ENCODE measurements at regions not wholly inside any gene's neighbourhood (a gene's known extent, or its start where the extent isn't known, plus 50 kb on each side); places are given as distances from the start of the nearest gene placed in this dataset.

DNA sequence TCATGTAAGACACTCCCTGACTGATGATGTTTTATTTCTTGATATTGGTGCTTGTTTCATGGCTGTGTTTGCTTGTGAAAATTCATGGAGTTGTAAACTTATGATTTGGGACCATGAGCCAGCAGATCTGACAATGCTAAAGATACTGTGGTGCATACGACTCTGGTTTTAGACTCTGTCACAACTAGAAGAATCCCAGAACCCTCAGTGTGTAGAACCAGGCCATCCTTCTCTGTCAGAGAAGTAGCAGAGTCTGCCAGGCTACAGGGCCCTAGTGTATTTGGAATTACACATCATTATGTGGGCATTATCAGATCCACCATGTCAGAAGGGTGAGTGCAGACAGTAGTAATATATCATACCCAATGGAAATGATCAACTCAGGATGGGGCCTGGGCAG is 209.8 kb upstream of the POU2AF2 start:
- no peak for DNase-seq
- intact Hi-C loops (cut with DNase I; ENCODE audit: low total_unique reads) = no loop called here
- Histone ChIP-seq H3K4me1 (no peaks in the 10 kb centered on the region), H3K36me3 (no peaks in the 10 kb centered on the region), H3K9me3 (no peaks in the 10 kb centered on the region), H3K27me3 (no peaks in the 10 kb centered on the region), H3K4me3 (no peak overlapping the region), H3K27ac (no peak overlapping the region)
- no peak for TF ChIP-seq POLR2A (IDR thresholded peaks at IDR 0.05)
- TF ChIP-seq, protein P1, sequence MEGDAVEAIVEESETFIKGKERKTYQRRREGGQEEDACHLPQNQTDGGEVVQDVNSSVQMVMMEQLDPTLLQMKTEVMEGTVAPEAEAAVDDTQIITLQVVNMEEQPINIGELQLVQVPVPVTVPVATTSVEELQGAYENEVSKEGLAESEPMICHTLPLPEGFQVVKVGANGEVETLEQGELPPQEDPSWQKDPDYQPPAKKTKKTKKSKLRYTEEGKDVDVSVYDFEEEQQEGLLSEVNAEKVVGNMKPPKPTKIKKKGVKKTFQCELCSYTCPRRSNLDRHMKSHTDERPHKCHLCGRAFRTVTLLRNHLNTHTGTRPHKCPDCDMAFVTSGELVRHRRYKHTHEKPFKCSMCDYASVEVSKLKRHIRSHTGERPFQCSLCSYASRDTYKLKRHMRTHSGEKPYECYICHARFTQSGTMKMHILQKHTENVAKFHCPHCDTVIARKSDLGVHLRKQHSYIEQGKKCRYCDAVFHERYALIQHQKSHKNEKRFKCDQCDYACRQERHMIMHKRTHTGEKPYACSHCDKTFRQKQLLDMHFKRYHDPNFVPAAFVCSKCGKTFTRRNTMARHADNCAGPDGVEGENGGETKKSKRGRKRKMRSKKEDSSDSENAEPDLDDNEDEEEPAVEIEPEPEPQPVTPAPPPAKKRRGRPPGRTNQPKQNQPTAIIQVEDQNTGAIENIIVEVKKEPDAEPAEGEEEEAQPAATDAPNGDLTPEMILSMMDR (IDR thresholded peaks at IDR 0.05) = no peak

DNA sequence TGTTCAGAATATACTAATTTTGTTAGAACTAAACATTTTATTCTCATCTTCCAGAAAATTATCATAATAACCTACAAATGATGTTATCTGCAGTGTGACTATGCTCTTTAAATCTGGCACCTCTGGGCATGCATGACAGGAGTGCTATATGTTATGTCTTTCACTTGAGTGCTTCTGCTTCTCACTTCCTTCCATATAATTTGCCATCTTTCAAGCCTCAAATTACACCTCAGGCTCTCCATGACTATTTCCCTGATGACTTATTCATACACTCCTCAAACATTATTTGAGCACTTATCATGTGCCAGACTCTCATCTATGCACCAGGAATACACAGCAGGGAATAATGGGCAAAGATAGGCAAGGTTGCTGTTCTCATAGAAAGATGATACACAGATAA is 219.3 kb upstream of the POU2AF2 start:
- intact Hi-C loops (cut with DNase I; ENCODE audit: low total_unique reads) = no loop called here
- no peak overlapping the region for H3K4me3 ChIP-seq
- H3K27me3 ChIP-seq = no peaks in the 10 kb centered on the region
- no peak overlapping the region for H3K27ac ChIP-seq
- DNase-seq = no peak
- H3K4me1 ChIP-seq = no peaks in the 10 kb centered on the region
- no peaks in the 10 kb centered on the region for H3K36me3 ChIP-seq
- no peaks in the 10 kb centered on the region for H3K9me3 ChIP-seq
- TF ChIP-seq, protein P1 (IDR thresholded peaks at IDR 0.05) = no peak
- TF ChIP-seq POLR2A (IDR thresholded peaks at IDR 0.05) = no peak

DNA sequence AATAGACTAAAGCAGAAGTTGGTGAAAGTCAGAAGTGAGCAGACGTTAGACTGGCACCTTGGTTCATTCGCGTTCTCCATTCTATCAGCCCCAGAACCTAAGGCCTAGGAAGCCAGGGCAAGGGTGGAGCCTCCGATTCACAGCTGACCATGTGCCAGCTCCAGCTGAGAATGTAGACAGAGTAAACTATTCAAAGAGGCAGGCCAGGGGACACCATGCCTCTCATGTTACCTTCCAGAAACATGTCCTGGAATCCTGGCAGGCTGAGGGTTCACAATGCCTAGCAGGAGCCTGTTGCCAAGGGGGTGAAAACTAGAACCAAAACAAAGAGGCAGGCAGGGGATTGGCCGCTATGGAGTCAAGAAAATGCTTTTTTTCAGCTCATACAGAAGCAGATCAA is 224.4 kb upstream of the POU2AF2 start:
- TF ChIP-seq POLR2A (IDR thresholded peaks at IDR 0.05) = no peak
- TF ChIP-seq, protein P1 (IDR thresholded peaks at IDR 0.05) = no peak
- H3K4me1 ChIP-seq = no peaks in the 10 kb centered on the region

DNA sequence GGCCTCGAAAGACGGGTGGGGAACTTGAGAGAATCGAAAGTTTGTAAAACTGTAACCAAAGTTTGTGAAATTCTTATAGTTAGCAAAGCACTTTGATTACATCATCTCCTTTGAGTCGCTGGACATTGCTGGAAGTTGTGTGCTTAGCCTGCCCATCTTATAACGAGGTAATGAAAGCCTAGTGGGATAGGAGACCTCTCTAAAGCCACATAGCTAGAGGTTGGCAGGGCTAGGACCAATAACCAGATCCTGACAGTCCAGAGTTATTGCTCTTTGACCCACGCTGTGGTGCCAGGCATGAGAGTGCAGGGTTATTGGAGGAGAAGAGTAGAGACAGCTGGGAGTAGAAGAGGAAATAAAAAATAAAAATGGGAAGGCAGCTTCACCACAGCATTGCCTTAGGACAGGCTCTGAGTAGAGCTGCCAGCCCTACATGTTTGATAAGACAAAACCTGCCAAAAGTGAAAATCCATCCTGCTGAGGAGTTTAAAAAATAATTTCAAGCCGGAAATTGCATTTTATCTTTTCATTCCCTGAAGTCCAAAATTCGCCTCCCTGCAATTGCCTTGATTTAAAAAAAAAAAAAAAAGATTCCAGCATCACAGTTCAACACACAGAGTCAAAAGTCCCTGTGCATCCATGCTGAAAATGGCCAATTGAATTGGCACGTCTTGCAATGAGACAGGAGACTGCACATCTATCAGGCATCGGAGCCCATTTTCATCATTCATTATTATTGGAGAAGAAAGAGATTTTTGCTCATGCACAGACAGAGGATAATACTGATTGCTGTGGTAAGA is 225.5 kb upstream of the POU2AF2 start:
- Histone ChIP-seq H3K27me3 (no peaks in the 10 kb centered on the region), H3K27ac (peak overlapping the region; percentile 21 to 26), H3K36me3 (no peaks in the 10 kb centered on the region), H3K9me3 (no peaks in the 10 kb centered on the region), H3K4me1 (no peaks in the 10 kb centered on the region), H3K4me3 (no peak overlapping the region)
- no peak for DNase-seq
- intact Hi-C loops (cut with DNase I; ENCODE audit: low total_unique reads) = no loop called here
- TF ChIP-seq POLR2A (IDR thresholded peaks at IDR 0.05) = no peak
- TF ChIP-seq, protein P1 (IDR thresholded peaks at IDR 0.05) = no peak

More for the DNA sequence above, 224.4 kb upstream of the POU2AF2 start:
- Histone ChIP-seq H3K4me3 (no peak overlapping the region), H3K36me3 (no peaks in the 10 kb centered on the region), H3K27ac (no peak overlapping the region), H3K27me3 (no peaks in the 10 kb centered on the region), H3K9me3 (no peaks in the 10 kb centered on the region)
- DNase-seq = no peak
- intact Hi-C loops (cut with DNase I; ENCODE audit: low total_unique reads) = no loop called here

DNA sequence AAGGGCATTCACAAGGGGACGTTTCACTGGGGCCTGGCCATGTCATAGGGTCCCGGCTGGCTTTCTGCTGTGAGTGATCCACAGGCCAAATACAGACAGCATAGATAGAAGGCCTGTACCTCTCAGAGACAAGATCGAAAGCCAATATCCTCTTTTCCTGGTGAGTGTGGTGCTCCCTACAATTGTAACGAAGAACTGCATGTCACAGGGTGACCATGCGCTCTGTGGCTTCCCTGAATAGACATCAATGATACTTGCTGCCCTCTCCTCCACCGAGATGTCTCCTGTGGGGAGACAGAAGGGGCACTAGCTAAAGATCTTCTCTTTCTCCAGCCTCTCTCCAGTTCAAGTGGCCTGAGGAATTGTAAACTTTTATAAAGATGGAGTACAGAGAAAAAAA is 226.1 kb upstream of the POU2AF2 start:
- Histone ChIP-seq H3K36me3 (no peaks in the 10 kb centered on the region), H3K4me3 (no peak overlapping the region), H3K4me1 (no peaks in the 10 kb centered on the region), H3K27me3 (no peaks in the 10 kb centered on the region), H3K27ac (peak overlapping the region; percentile 21 to 26), H3K9me3 (no peaks in the 10 kb centered on the region)
- no peak for TF ChIP-seq POLR2A (IDR thresholded peaks at IDR 0.05)
- TF ChIP-seq, protein P1 (IDR thresholded peaks at IDR 0.05) = no peak
- intact Hi-C loops (cut with DNase I; ENCODE audit: low total_unique reads) = no loop called here
- DNase-seq = no peak

All from uterus (tissue), 3 donors.